GM18499 (cell line): ENCODE measurements at regions not wholly inside any gene's neighbourhood (a gene's known extent, or its start where the extent isn't known, plus 50 kb on each side); places are given as distances from the start of the nearest gene placed in this dataset.
"Not testable (repeated sequence)": the region's sequence is repeated elsewhere in the genome, so short reads cannot be mapped to it uniquely, and the experiment has no call there.

Source experiments
- ATAC-seq: cut with Tn5 transposase; IDR thresholded peaks from one replicate; pipeline ENCODE4 v1.9.1; 2021; ENCODE audit warnings: moderate number of reproducible peaks; ENCODE audit not compliant: insufficient read depth, unreplicated experiment

DNA sequence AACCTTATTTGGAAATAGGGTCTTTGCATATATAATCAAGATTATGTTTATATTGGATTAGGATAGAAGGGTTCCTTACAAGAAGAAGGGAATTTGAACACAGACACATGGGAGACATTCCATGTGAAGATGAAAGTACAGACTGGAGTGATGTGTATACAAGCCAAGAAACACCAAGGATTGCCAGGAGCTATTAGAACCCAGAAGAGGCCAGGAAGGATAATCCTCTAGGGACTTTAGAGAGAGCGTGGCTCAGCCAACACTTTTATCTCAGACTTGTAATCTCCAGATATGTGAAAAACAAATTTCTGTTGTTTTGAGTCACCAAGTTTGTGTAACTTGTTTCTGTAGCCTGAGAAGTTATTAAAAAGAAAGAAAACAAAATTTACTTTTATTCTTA is 1173.9 kb upstream of the CITED2 start:
- ATAC-seq = no peak

DNA sequence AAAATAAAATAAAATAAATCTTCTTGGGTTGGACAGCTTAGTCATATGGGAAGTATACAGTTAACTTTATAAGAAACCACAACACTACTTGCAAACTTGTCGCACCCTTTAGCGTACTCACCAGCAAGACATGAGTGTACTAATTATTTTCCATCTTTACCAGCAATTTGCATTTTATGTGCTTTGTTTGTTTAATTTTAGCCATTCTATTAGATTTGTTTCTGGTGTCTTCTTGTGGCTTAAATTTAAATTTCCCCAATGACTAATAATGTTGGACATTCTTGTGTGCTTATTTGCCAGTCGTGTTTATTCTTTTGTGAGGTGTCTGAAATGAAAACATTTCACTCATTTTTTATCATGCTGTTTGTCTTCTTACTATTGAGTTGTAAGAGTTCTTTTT is 1172.2 kb upstream of the CITED2 start:
- no peak for ATAC-seq

DNA sequence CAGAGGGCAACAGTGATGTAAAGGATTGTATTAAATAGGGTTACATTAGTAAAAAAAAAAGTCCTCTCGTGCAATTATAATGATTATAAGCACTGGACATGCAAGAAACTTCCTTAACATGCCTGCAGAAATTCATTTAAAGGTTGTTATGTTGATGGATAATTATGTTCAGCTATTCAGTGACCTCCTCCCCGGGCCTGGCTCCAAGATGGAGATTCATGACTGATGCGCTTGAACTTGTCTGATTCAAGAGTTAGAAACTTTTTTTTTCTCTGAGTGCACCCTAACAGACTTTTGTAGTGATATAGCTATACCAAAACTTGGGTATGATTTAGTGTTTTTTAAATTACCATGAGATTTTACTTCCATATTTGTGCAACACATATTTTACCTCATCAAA is 1170.0 kb upstream of the CITED2 start:
- no peak for ATAC-seq

DNA sequence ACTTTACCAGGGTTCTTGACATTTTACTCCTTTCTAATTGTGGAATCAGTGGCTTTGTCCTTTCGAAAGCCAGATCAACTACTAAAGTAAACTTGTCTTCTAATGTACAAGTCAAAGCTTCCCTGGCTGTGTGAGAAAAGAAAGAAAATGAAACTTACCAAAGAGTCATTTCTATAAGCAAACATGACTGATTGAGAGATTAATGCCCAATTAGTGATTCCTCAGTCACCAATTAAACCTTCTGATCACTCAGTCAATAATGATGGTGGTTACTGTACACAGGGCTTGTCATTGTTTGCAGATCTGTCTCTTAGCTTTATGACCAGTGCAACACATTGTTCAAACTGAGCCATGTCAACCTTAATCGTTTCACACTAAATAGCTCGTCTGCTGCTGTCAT is 1168.4 kb upstream of the CITED2 start:
- ATAC-seq = no peak

DNA sequence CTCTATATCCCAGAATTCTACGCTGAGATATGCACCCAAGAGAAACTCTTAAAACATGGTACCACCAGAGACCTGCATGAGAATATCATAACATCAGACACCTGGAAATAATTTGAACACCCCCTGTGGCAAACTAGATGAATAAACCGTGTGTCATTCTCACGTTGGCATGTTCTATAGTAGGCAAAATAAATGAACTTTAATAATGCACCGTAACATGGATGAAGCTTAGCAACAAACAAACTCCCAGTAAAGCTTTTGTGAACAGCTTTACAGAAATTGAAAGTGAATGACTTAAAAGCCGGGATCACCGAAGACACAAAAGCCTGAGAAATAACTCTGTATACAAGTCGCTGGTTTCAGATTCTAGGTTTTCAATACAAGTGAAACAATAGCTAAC is 1166.8 kb upstream of the CITED2 start:
- ATAC-seq = no peak

DNA sequence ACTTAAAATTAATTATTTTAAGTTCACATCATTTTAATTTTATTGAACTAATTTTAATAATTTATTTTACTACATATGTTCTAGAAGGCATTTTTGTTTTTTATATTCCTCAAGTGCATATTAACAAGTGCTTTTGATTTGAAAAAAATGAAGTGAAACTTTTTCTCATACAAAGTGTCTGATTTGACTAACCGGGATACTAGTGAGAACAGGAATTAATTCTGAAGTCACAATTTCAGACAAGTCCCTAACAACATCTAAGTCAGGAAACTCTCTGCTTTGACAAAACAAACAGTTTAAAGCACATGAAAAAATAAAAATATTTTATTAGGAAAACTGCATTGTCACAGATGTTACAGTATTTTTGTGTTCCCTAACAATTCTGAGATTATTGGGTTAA is 1166.3 kb upstream of the CITED2 start:
- no peak for ATAC-seq

DNA sequence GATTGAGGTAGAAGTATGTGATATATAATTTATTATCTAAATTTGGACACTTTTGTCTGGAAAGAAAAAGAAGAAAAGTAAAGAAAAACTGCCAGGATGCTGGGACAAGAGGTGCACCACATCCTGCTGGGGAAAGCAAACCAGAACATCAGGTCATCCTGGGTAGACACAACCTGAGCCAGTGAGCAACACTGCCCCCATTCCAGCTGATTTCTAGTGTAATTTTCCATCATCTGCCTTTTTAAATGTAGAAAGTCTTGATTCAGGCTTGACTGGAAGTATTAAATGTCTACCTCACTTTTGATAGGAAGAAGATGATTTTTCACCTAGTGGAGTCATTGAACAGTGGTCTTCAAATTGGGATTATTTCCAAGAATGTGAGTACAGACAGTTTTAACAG is 1164.5 kb upstream of the CITED2 start:
- ATAC-seq = no peak

DNA sequence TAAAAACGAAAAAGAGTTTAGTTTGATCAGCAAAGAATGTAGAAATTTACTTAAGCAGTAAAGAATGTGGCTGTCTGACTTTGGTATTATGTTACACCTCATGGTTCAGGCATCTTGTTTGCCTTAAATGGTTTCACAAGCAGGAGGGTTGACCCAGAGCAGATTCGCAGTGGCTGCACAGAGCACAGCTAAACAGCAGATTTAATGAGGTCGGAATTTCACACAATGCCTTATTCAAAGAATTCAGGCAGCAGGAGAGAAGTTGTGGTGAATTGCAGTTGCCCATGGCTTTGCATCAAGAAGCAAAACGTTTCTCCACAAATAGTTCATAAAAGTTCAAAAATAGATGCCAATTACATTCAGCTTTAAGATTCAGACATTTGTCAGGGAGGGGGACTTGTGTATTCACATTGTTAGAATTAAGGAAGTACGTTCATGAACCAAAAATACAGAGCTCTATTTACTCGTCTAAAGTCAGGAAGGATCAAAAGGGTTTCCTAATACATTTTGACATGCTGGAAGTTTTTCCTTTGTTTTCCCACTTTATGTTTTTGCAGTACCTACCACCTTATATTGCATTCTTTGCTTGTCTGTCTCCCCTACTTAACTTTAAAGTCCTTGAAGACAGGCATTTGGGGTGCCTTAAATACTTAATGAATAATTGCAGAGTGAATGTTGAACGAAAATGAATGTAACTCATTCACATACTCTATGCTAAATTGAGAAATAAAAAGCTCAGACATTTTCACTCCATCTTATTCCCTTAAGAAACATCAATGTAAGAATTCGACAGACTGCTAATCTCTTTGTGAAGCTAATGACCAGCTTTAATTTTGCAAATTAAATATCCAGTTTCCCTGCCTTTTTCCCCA is 1163.6 kb upstream of the CITED2 start:
- no peak for ATAC-seq

DNA sequence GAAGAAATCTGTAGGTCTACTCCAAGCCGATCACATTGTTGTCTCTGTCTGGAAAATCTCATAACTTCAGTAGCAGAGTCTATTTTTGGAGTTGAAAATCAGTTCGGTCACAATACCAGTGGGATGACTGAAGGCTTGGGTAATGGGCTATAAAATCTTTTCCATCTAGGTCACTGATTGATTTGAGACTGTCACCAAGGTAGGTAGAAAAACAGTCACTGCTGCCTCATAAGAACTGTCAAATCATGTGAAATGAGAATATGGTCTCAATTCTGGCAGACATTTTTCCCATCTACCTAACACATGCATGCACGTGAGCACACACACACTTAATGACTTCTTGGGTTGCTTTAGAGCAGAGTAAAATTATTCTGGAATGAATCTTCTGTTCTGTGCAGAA is 1162.8 kb upstream of the CITED2 start:
- no peak for ATAC-seq

DNA sequence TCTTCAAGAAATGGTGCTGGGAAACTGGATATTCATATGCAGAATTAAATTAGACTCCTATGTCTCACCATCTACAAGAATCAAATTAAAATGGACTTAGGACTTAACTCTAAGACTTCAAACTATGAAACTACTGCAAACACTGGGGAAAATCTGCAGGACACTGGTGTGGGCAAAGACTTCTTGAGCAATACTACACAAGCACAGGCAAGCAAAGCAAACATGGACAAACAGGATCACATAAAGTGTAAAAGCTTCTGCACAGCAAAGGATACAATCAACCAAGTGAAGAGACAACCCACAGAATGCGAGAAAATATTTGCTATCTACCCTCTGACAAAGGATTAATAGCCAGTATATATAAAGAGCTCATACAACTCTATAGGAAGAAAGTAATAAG is 1161.1 kb upstream of the CITED2 start:
- ATAC-seq = no peak

DNA sequence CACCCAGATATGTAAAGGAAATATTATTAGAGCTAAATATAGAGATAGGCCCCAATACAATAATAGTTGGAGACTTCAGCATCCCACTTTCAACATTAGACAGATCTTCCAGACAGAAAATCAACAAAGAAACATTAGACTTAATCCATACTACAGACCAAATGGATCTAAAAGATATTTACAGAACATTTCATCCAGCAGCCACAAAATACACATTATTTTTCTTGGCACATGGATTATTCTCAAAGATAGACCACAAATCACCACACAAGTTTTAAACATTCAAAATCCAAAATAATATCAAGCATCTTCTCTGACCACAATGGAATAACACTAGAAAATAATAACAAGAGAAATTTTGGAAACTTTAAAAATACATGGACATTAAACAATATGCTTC is 1159.1 kb upstream of the CITED2 start:
- ATAC-seq = no peak

DNA sequence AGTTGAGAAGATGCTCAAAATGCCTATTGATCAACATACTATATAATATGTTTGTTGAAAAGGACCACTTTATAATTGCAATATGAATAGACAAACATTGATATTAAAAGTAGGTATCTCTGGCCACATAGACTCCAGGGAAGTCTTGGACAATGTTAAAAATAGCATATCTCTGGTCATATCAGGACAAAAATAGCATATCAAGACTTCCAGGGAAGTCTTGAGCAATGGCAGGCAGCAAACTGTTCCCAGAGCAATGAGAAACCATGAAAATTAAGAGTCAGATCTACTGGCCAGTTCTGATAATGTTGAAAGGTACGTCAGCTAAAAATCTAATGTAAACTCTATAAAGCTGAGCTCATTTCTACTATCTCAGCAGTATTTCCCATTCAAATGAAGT is 1130.3 kb upstream of the CITED2 start:
- ATAC-seq = no peak

DNA sequence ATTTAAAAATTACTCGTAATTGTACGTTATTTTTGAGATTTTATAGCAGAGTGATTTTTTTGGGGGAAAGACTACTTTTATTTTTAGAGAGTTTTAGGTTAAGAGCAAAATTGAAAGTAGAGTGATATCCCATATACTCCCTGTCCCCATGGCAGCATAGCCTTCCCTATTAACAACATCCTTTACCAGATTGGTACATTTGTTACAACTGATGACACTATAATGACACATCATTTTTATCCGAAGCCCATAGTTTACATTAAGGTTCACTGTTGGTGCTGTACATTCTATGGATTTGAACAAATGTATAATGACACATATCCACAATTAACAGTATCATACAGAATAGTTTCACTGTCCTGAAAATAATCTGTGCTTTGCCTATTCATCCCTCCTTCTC is 1126.4 kb upstream of the CITED2 start:
- no peak for ATAC-seq

DNA sequence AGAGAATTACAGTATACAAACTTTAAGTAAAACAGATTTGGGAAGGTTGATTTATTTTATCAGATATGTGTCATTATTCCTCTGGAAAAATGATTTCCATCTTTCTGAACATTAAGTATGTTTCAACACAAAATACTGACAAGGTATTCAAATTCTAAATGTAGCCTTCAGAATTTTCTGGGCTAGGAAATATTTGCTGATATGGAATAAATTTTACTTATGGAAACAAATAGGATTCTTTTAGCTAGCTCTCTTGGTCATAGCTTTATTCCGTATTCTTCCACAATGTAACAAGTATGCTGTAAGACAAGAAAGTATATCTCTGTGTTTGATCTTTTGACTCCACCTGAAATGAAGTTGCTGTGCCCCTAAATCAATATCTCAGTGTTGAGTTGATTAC is 1125.2 kb upstream of the CITED2 start:
- no peak for ATAC-seq

DNA sequence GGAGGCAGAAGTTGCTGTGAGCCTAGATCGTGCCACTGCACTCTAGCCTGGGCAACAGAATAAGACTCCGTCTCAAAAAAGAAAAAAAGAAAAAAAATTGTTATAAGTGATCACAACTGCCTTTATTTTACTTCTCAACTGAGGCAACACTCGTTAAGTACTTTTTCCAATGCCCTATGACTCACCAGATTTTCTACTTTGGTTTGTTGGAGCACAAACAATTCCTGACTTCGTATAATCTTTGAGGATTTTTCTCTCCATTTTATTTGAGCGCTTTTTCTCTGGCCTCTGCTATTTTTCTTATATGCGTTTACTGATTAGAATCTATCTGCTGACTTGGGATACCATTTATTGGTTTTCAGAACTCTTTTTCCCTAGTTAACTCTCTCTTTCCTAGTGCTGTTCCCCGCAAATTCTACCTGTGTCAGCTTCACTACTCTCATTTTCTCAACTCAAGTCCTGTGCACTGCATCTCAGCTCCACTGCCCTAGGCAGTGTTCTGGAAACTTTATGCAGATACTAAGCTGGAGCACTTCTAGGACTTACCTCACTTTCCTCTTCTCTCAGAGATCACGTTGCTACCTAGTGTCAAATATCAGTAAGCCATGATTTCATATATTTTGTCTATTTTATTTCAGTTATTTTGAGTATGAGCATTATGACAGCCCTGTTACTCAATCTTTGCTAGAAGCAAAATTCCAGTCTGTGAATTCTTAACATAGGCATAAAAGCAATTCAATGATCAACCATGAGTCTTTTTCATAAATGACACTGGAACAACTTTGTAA is 1120.1 kb upstream of the CITED2 start:
- no peak for ATAC-seq

DNA sequence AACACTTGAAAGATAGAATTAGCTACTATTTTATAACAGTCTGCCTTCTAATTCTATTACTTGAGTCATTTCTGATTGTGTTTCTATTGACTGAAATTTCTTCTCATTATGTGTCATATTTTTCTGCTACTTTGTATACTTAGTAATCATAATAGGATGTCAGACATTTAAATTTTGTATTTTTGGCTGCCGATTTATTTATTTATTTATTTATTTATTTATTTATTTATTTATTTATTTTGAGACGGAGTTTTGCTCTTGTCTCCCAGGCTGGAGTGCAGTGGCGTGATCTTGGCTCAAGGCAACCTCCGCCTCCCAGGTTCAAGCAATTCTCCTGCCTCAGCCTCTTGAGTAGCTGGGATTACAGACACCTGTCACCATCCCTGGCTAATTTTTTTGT is 1119.0 kb upstream of the CITED2 start:
- ATAC-seq = not testable (repeated sequence)

DNA sequence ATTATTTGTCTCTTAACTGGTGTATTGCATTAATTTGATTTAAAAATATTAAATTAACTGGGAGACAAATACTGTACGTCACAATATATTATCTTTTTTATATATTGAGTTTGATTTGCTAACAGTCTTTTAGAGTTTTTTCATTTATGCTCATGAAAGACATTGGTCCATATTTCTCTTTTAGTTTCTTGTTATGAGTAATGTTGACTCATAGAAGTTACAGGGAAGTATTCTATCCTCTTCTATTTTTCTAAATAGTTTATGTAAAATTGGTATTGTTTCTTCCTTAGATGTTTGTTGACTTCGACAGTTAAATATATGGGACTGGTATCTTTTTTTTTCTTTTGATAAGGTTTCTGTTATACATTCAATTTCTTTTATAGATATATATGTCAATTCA is 1115.6 kb upstream of the CITED2 start:
- ATAC-seq = no peak

DNA sequence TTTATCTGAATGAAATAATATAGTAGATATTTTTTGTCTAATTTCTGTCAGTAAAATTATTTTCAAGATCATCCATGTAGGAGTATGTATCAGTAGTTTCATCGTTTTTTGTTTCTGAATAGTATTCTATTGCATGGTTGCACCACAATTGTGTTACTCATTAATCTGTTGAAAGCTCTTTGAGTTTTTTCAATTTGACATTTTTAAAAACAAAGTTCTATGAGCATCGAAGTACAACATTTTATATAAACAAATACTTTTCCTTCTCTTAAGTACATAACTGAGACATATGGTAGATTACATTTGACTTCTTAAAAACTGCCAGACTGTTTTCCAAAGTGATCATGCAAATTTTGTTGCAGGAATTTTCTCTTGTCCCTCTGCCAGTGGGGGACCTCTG is 1113.1 kb upstream of the CITED2 start:
- no peak for ATAC-seq

DNA sequence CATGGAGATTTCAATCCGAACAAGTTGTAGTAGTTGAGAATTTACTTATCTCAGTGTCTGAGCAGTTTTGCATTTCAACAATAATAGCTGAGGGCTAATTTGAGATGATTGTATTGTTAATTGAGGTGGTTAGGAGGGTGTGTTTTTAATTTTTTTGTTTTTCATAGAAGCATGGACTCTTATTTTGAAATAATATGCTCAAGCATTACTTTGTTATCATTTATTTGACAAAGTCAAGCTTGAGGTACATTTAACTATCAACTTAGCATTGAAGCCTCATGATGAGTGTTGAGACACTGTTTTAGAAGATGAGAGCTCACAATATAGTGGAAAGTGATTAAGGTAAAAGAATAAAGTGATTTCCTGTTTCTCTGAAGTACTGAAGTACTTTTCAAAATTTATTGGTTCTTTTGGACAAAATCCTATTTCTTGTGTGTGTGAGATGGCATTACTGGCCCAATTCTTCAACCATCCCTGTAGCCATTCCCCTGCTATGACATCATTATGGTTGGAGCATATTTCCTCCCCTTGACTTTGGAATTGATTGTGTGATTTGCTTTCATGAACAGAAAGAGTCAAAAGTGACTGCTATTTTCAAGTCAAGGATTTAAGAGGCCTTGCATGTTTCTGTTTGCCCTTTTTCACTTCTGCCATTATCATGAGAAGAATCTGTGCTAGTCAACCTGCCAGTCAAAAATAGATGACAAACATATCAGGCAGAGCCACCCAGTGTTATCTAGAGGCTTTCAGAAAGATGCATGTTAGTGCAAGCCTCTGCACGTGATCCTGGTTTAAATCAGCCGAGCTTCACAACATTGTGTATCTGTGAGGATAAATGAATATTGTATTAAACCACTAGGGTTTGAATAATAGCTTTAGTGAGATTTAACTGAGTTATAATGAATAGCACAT is 1112.3 kb upstream of the CITED2 start:
- no peak for ATAC-seq

DNA sequence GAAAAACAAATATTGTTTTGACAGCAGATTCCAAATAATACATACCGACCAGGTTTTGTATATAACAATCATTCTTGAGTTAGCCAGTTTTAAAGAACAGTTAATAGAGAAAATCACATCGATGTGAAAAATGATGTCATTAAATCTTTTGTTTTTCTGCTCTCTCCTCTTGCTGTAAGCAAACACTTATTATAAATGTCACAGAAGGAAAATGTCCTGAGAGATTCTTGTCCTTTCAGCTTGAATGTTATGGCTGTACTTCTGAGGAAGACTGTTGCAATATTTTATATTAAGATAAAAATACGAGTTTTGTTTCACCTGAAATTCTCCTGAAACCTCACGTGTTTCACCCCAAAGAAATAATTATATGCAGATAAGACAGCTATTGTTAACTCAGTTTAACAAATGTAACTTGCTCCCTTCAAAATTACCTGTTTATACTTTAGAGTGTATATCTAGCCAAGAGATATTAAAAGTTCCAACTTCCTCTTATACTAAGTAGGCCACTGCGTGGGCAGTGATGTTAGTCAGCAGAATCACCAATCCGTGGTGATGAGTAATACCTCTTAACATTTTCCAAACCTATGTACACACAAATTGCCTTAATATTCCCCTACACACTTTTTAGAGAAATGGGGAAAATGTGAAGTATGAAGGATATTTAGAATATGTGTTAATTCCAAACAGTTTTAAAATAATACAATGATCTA is 1111.4 kb upstream of the CITED2 start:
- no peak for ATAC-seq
